ENCODE measurements at regions not wholly inside any gene's neighbourhood (a gene's known extent, or its start where the extent isn't known, plus 50 kb on each side); places are given as distances from the start of the nearest gene placed in this dataset.

DNA sequence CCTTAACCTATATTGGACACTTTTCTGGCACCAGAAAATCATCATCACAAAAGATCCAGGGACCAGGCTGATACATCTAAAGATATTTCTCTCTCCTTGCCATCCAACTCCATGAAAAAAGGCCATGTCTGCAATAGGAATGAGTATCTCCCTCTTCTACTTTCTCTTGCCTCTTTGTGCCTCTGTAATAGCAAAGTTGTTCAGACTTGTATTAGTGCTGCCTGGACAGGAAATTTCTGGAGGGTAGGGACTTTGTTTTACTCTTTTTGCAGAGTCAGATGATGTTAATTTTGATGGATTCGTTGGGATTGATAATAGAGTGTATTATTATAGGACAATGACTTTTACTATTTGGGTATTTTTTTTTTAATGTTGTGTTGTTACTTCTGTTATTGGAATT is 376.3 kb downstream of the INHBA start:
- no peak for TF ChIP-seq POLR2A (IDR thresholded peaks at IDR 0.05)
- TF ChIP-seq, protein P1, sequence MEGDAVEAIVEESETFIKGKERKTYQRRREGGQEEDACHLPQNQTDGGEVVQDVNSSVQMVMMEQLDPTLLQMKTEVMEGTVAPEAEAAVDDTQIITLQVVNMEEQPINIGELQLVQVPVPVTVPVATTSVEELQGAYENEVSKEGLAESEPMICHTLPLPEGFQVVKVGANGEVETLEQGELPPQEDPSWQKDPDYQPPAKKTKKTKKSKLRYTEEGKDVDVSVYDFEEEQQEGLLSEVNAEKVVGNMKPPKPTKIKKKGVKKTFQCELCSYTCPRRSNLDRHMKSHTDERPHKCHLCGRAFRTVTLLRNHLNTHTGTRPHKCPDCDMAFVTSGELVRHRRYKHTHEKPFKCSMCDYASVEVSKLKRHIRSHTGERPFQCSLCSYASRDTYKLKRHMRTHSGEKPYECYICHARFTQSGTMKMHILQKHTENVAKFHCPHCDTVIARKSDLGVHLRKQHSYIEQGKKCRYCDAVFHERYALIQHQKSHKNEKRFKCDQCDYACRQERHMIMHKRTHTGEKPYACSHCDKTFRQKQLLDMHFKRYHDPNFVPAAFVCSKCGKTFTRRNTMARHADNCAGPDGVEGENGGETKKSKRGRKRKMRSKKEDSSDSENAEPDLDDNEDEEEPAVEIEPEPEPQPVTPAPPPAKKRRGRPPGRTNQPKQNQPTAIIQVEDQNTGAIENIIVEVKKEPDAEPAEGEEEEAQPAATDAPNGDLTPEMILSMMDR (IDR thresholded peaks at IDR 0.05): no peak
- no peaks in the 10 kb centered on the region for H3K9me3 ChIP-seq (replicated peaks in 1 of 3)
- 63 to 80% (median 71%) methylated on average over 1 of the region's 1 CpG for WGBS, 4 donors
- DNase-seq: no peak
- intact Hi-C loops (cut with DNase I): no loop called here
- H3K27me3 ChIP-seq: no peaks in the 10 kb centered on the region
- H3K4me1 ChIP-seq (replicated peaks in 1 of 2): no peaks in the 10 kb centered on the region
- H3K27ac ChIP-seq: no peak overlapping the region
- H3K4me3 ChIP-seq: no peak overlapping the region
- no peaks in the 10 kb centered on the region for H3K36me3 ChIP-seq (replicated peaks in 1 of 2)

DNA sequence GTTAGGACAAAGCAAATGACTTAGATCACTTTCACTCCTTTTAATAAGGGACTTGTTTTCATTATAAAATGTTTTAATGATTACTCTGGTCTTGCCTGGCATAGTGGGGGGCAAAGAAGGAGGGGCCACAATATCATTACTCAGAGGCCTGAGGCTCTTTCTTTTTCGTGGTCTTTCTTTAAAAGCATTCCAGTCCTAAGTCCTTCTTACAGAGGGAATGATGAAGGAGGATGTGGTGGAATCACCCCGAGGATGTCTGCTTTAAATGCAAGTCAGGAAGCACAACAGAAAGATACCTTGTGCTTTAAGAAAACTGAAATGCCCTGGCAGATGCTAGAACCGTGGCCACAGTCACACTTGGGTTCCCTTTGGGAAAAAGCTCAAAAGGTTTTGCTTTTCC is 379.1 kb downstream of the INHBA start:
- intact Hi-C loops (cut with DNase I): no loop called here
- WGBS, 4 donors: 68 to 72% (median 71%) methylated on average over 3 of the region's 3 CpGs
- no peak for DNase-seq
- Histone ChIP-seq H3K4me3 (no peak overlapping the region), H3K4me1 (replicated peaks in 1 of 2) (no peaks in the 10 kb centered on the region), H3K27me3 (no peaks in the 10 kb centered on the region), H3K36me3 (replicated peaks in 1 of 2) (no peaks in the 10 kb centered on the region), H3K9me3 (replicated peaks in 1 of 3) (no peaks in the 10 kb centered on the region), H3K27ac (no peak overlapping the region)
- TF ChIP-seq POLR2A (IDR thresholded peaks at IDR 0.05): no peak
- TF ChIP-seq, protein P1 (IDR thresholded peaks at IDR 0.05): no peak

DNA sequence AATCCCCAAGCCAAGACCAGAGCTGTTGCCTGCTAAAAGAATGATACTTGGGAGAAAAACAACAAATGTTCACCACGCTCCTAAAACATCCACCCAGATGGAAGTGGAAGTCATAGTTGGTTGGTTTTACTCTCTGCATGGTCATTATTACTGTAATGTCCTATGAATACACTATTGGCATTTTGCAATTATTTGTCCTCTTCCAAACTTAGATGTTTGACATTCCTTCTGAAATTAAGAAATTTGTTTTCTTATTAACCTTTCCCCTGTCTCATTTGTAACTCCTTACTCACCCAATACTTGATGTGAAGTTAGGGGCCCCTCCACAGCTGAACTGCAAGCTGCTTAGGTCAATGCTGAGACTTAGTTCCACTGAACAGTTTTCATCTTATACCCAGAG is 383.3 kb downstream of the INHBA start:
- H3K27ac ChIP-seq: no peak overlapping the region
- no peak overlapping the region for H3K4me3 ChIP-seq
- DNase-seq: no peak
- no peaks in the 10 kb centered on the region for H3K27me3 ChIP-seq
- WGBS, 4 donors: 79 to 94% (median 86%) methylated on average over 1 of the region's 1 CpG
- H3K36me3 ChIP-seq (replicated peaks in 1 of 2): no peaks in the 10 kb centered on the region
- no peaks in the 10 kb centered on the region for H3K4me1 ChIP-seq (replicated peaks in 1 of 2)
- no peaks in the 10 kb centered on the region for H3K9me3 ChIP-seq (replicated peaks in 1 of 3)
- TF ChIP-seq POLR2A (IDR thresholded peaks at IDR 0.05): no peak
- TF ChIP-seq, protein P1 (IDR thresholded peaks at IDR 0.05): no peak
- intact Hi-C loops (cut with DNase I): no loop called here

DNA sequence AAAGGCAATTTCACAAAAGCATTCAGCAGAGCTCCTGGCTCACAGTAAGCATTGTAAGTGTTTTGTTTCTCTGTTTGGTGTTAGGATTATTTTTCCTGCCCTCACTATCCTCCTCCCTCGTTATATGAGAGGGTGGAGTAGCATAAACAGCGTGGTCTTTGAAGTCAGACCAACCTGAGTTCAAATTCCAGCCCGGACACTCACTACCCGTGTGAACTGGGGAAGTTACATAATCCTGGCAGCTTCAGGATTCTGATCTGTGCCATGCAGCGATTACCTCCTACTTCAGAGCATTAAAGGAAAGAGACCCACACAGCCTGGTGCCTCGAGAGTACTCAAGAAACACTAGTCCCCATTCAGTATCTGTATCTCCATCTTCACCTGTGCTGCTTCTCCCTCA is 386.5 kb downstream of the INHBA start:
- H3K27ac ChIP-seq: no peak overlapping the region
- no peaks in the 10 kb centered on the region for H3K27me3 ChIP-seq
- no peaks in the 10 kb centered on the region for H3K4me1 ChIP-seq (replicated peaks in 1 of 2)
- intact Hi-C loops (cut with DNase I): no loop called here
- WGBS, 4 donors: 64 to 69% (median 66%) methylated on average over 6 of the region's 6 CpGs
- H3K4me3 ChIP-seq: no peak overlapping the region
- H3K9me3 ChIP-seq (replicated peaks in 1 of 3): no peaks in the 10 kb centered on the region
- H3K36me3 ChIP-seq (replicated peaks in 1 of 2): no peaks in the 10 kb centered on the region
- TF ChIP-seq, protein P1 (IDR thresholded peaks at IDR 0.05): no peak
- TF ChIP-seq POLR2A (IDR thresholded peaks at IDR 0.05): no peak
- DNase-seq: no peak
